ENCODE measurements at regions not wholly inside any gene's neighbourhood (a gene's known extent, or its start where the extent isn't known, plus 50 kb on each side); places are given as distances from the start of the nearest gene placed in this dataset.

GRCh38 chr3:36210840-36211651 is 169.3 kb upstream of the STAC start:
- no peak for TF ChIP-seq YY1 (IDR thresholded peaks at IDR 0.05; ENCODE audit: insufficient read depth, insufficient read length)
- no peak for TF ChIP-seq ZNF274 (IDR thresholded peaks at IDR 0.05; ENCODE audit: low read depth, low read length)
- no peak for TF ChIP-seq SUZ12 (IDR thresholded peaks at IDR 0.05; ENCODE audit: extremely low read depth, insufficient read depth, insufficient read length)
- no peaks in the 10 kb centered on the region for H3K9me3 ChIP-seq (ENCODE audit: insufficient read depth, low read length)
- no peak overlapping the region for H3K4me3 ChIP-seq (ENCODE audit: insufficient read length, low read depth)
- H3K36me3 ChIP-seq (ENCODE audit: insufficient read depth, insufficient read length, low read length) = no peaks in the 10 kb centered on the region
- H3K27me3 ChIP-seq (ENCODE audit: insufficient read depth, insufficient read length) = no peaks in the 10 kb centered on the region
- H3K9ac ChIP-seq (ENCODE audit: insufficient read length, low read depth) = no peak overlapping the region
- DNase-seq (ENCODE audit: low read depth, low spot score) = no peak
- H3K4me1 ChIP-seq (ENCODE audit: insufficient read depth, insufficient read length) = no peaks in the 10 kb centered on the region

DNA sequence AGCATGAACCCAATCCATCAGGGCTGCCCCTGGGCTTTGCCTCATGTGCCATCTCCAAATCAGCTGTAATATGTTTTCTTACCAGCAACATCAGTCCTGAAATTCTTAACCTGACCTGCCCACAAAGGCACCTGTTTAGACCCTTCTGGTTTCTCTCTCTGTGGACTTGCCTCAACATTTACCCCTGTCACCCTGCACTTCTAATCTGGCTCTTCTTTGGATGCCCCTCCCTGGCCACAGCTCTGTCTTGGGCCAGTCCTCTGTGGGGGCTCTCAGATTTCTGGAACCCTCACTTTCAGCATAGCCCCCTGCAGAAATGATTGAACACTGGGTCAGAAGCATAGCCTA is 168.7 kb upstream of the STAC start:
- TF ChIP-seq ZNF274 (IDR thresholded peaks at IDR 0.05; ENCODE audit: low read depth, low read length) = no peak
- no peak for TF ChIP-seq YY1 (IDR thresholded peaks at IDR 0.05; ENCODE audit: insufficient read depth, insufficient read length)
- no peak for TF ChIP-seq SUZ12 (IDR thresholded peaks at IDR 0.05; ENCODE audit: extremely low read depth, insufficient read depth, insufficient read length)
- no peak for DNase-seq (ENCODE audit: low read depth, low spot score)

GRCh38 chr3:36212251-36212650 is 168.1 kb upstream of the STAC start:
- Histone ChIP-seq H3K9me3 (ENCODE audit: insufficient read depth, low read length) (no peaks in the 10 kb centered on the region), H3K4me3 (ENCODE audit: insufficient read length, low read depth) (no peak overlapping the region), H3K4me1 (ENCODE audit: insufficient read depth, insufficient read length) (no peaks in the 10 kb centered on the region), H3K36me3 (ENCODE audit: insufficient read depth, insufficient read length, low read length) (no peaks in the 10 kb centered on the region), H3K27me3 (ENCODE audit: insufficient read depth, insufficient read length) (no peaks in the 10 kb centered on the region), H3K9ac (ENCODE audit: insufficient read length, low read depth) (no peak overlapping the region)
- no peak for TF ChIP-seq SUZ12 (IDR thresholded peaks at IDR 0.05; ENCODE audit: extremely low read depth, insufficient read depth, insufficient read length)
- TF ChIP-seq ZNF274 (IDR thresholded peaks at IDR 0.05; ENCODE audit: low read depth, low read length) = no peak
- TF ChIP-seq YY1 (IDR thresholded peaks at IDR 0.05; ENCODE audit: insufficient read depth, insufficient read length) = no peak
- no peak for DNase-seq (ENCODE audit: low read depth, low spot score)

More for the DNA sequence above, 168.7 kb upstream of the STAC start:
- no peak overlapping the region for H3K4me3 ChIP-seq (ENCODE audit: insufficient read length, low read depth)
- H3K4me1 ChIP-seq (ENCODE audit: insufficient read depth, insufficient read length) = no peaks in the 10 kb centered on the region
- H3K9me3 ChIP-seq (ENCODE audit: insufficient read depth, low read length) = no peaks in the 10 kb centered on the region
- H3K27me3 ChIP-seq (ENCODE audit: insufficient read depth, insufficient read length) = no peaks in the 10 kb centered on the region
- H3K9ac ChIP-seq (ENCODE audit: insufficient read length, low read depth) = no peak overlapping the region
- H3K36me3 ChIP-seq (ENCODE audit: insufficient read depth, insufficient read length, low read length) = no peaks in the 10 kb centered on the region

DNA sequence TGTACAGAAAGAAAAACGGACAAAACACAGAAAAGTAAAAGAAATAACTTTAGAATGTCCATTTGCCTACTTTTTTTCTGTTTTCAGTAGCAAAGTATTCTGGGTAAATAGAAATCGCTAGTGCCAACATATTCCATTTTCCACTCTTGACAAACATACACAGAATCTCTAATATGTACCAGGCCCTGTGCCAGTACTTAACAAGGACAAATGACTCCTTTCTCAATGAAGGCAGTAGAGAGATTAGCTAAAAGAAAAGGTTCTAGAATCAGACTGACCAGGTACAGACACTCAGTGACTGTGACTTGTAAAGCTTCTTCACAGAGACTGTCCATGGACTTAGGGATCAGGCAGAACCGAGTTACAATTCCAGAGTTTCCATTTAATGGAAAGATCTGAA is 165.8 kb upstream of the STAC start:
- no peaks in the 10 kb centered on the region for H3K4me1 ChIP-seq (ENCODE audit: insufficient read depth, insufficient read length)
- H3K9me3 ChIP-seq (ENCODE audit: insufficient read depth, low read length) = no peaks in the 10 kb centered on the region
- H3K27me3 ChIP-seq (ENCODE audit: insufficient read depth, insufficient read length) = no peaks in the 10 kb centered on the region
- no peak for DNase-seq (ENCODE audit: low read depth, low spot score)
- no peak overlapping the region for H3K4me3 ChIP-seq (ENCODE audit: insufficient read length, low read depth)
- TF ChIP-seq ZNF274 (IDR thresholded peaks at IDR 0.05; ENCODE audit: low read depth, low read length) (no peak), YY1 (IDR thresholded peaks at IDR 0.05; ENCODE audit: insufficient read depth, insufficient read length) (no peak), SUZ12 (IDR thresholded peaks at IDR 0.05; ENCODE audit: extremely low read depth, insufficient read depth, insufficient read length) (no peak)
- H3K36me3 ChIP-seq (ENCODE audit: insufficient read depth, insufficient read length, low read length) = no peaks in the 10 kb centered on the region
- H3K9ac ChIP-seq (ENCODE audit: insufficient read length, low read depth) = no peak overlapping the region

- H3K4me1 ChIP-seq (ENCODE audit: insufficient read depth, insufficient read length) = no peaks in the 10 kb centered on the region
- DNase-seq (ENCODE audit: low read depth, low spot score) = no peak
Measured at GRCh38 chr3:36215241-36215640, 165.1 kb upstream of the STAC start.

GRCh38 chr3:36219398-36219797 is 160.9 kb upstream of the STAC start:
- Histone ChIP-seq H3K27me3 (ENCODE audit: insufficient read depth, insufficient read length) (no peaks in the 10 kb centered on the region), H3K9ac (ENCODE audit: insufficient read length, low read depth) (no peak overlapping the region), H3K4me3 (ENCODE audit: insufficient read length, low read depth) (no peak overlapping the region), H3K4me1 (ENCODE audit: insufficient read depth, insufficient read length) (no peaks in the 10 kb centered on the region), H3K36me3 (ENCODE audit: insufficient read depth, insufficient read length, low read length) (no peaks in the 10 kb centered on the region), H3K9me3 (ENCODE audit: insufficient read depth, low read length) (no peaks in the 10 kb centered on the region)
- DNase-seq (ENCODE audit: low read depth, low spot score) = no peak
- TF ChIP-seq SUZ12 (IDR thresholded peaks at IDR 0.05; ENCODE audit: extremely low read depth, insufficient read depth, insufficient read length) (no peak), YY1 (IDR thresholded peaks at IDR 0.05; ENCODE audit: insufficient read depth, insufficient read length) (no peak), ZNF274 (IDR thresholded peaks at IDR 0.05; ENCODE audit: low read depth, low read length) (no peak)

More at GRCh38 chr3:36215241-36215640, 165.1 kb upstream of the STAC start:
- Histone ChIP-seq H3K9me3 (ENCODE audit: insufficient read depth, low read length) (no peaks in the 10 kb centered on the region), H3K9ac (ENCODE audit: insufficient read length, low read depth) (no peak overlapping the region), H3K36me3 (ENCODE audit: insufficient read depth, insufficient read length, low read length) (no peaks in the 10 kb centered on the region), H3K27me3 (ENCODE audit: insufficient read depth, insufficient read length) (no peaks in the 10 kb centered on the region), H3K4me3 (ENCODE audit: insufficient read length, low read depth) (no peak overlapping the region)
- no peak for TF ChIP-seq YY1 (IDR thresholded peaks at IDR 0.05; ENCODE audit: insufficient read depth, insufficient read length)
- no peak for TF ChIP-seq SUZ12 (IDR thresholded peaks at IDR 0.05; ENCODE audit: extremely low read depth, insufficient read depth, insufficient read length)
- TF ChIP-seq ZNF274 (IDR thresholded peaks at IDR 0.05; ENCODE audit: low read depth, low read length) = no peak

- TF ChIP-seq SUZ12 (IDR thresholded peaks at IDR 0.05; ENCODE audit: extremely low read depth, insufficient read depth, insufficient read length) = no peak
- TF ChIP-seq ZNF274 (IDR thresholded peaks at IDR 0.05; ENCODE audit: low read depth, low read length) = no peak
- no peak for TF ChIP-seq YY1 (IDR thresholded peaks at IDR 0.05; ENCODE audit: insufficient read depth, insufficient read length)
Measured at GRCh38 chr3:36220173-36220572, 160.1 kb upstream of the STAC start.

More at GRCh38 chr3:36220173-36220572, 160.1 kb upstream of the STAC start:
- H3K4me3 ChIP-seq (ENCODE audit: insufficient read length, low read depth) = no peak overlapping the region
- DNase-seq (ENCODE audit: low read depth, low spot score) = no peak
- no peaks in the 10 kb centered on the region for H3K27me3 ChIP-seq (ENCODE audit: insufficient read depth, insufficient read length)
- peaks cover 2% of the 10 kb centered on the region for H3K4me1 ChIP-seq (ENCODE audit: insufficient read depth, insufficient read length)
- no peaks in the 10 kb centered on the region for H3K9me3 ChIP-seq (ENCODE audit: insufficient read depth, low read length)
- no peaks in the 10 kb centered on the region for H3K36me3 ChIP-seq (ENCODE audit: insufficient read depth, insufficient read length, low read length)
- H3K9ac ChIP-seq (ENCODE audit: insufficient read length, low read depth) = no peak overlapping the region
